ENCODE measurements at regions not wholly inside any gene's neighbourhood (a gene's known extent, or its start where the extent isn't known, plus 50 kb on each side); places are given as distances from the start of the nearest gene placed in this dataset.

- H3K36me3 ChIP-seq (ENCODE audit: insufficient read depth): no peaks in the 10 kb centered on the region
- H3K27me3 Mint-ChIP-seq (ENCODE audit: insufficient read depth, low read depth, poor library complexity): no peaks in the 10 kb centered on the region
- peaks cover 4% of the 10 kb centered on the region; the same call in 1 of the 2 replicates for H3K9me2 ChIP-seq (ENCODE audit: insufficient read depth)
- H3K36me3 Mint-ChIP-seq (ENCODE audit: low read depth): no peaks in the 10 kb centered on the region
- peak; percentile 30 for DNase-seq (ENCODE audit: low spot score)
- H3K4me1 Mint-ChIP-seq: peaks cover 5% of the 10 kb centered on the region; the same call in 2 of the 3 replicates
- no peaks in the 10 kb centered on the region for H3K27me3 ChIP-seq (ENCODE audit: insufficient read depth)
- H4K20me1 ChIP-seq (replicated peaks; ENCODE audit: insufficient read depth): no peaks in the 10 kb centered on the region
- TF ChIP-seq ETS1 (IDR thresholded peaks at IDR 0.05) (peak; percentile 28; the same call in 1 of the 2 replicates), ZNF331 (CRISPR knock-in tag; IDR thresholded peaks at IDR 0.05; ENCODE audit: low read depth) (no peak)
- H3K4me3 Mint-ChIP-seq: no peak overlapping the region
- no peaks in the 10 kb centered on the region for H3K9me3 Mint-ChIP-seq
- no peak overlapping the region for H3K4me2 ChIP-seq
- H3K27ac ChIP-seq (ENCODE audit: low read depth): no peak overlapping the region
- ATAC-seq: peak; percentile 51; the same call in 2 of the 3 replicates
- H3K4me3 ChIP-seq: no peak overlapping the region
- H3K79me2 ChIP-seq (replicated peaks; ENCODE audit: insufficient read depth): no peaks in the 10 kb centered on the region
- H3F3A ChIP-seq (replicated peaks; ENCODE audit: low read depth): no peaks in the 10 kb centered on the region
- H3K4me1 ChIP-seq (ENCODE audit: insufficient read depth): 0 out of 2 replicates have a peak, but pooled peaks cover 5% of the 10 kb centered on the region
- H2AFZ ChIP-seq: no peak overlapping the region
- H3K27ac Mint-ChIP-seq: no peak overlapping the region
Measured at GRCh38 chr3:16059081-16059537, 115.4 kb upstream of the GALNT15 start.

GRCh38 chr3:16059711-16060357, 114.6 kb upstream of the GALNT15 start:
- Histone ChIP-seq H3K4me3 (no peak overlapping the region), H3K79me2 (replicated peaks; ENCODE audit: insufficient read depth) (no peaks in the 10 kb centered on the region), H3K27me3 (ENCODE audit: insufficient read depth) (no peaks in the 10 kb centered on the region), H3K4me2 (no peak overlapping the region), H3F3A (replicated peaks; ENCODE audit: low read depth) (no peaks in the 10 kb centered on the region), H3K9me2 (ENCODE audit: insufficient read depth) (peaks cover 4% of the 10 kb centered on the region; the same call in 1 of the 2 replicates), H4K20me1 (replicated peaks; ENCODE audit: insufficient read depth) (no peaks in the 10 kb centered on the region), H3K4me1 (ENCODE audit: insufficient read depth) (0 out of 2 replicates have a peak, but pooled peaks cover 5% of the 10 kb centered on the region), H2AFZ (no peak overlapping the region), H3K27ac (ENCODE audit: low read depth) (no peak overlapping the region), H3K36me3 (ENCODE audit: insufficient read depth) (no peaks in the 10 kb centered on the region)
- peaks cover 5% of the 10 kb centered on the region; the same call in 2 of the 3 replicates for H3K4me1 Mint-ChIP-seq
- no peaks in the 10 kb centered on the region for H3K9me3 Mint-ChIP-seq
- H3K36me3 Mint-ChIP-seq (ENCODE audit: low read depth): no peaks in the 10 kb centered on the region
- no peaks in the 10 kb centered on the region for H3K27me3 Mint-ChIP-seq (ENCODE audit: insufficient read depth, low read depth, poor library complexity)
- DNase-seq (ENCODE audit: low spot score) (no peak), ATAC-seq (no peak)
- H3K4me3 Mint-ChIP-seq: no peak overlapping the region
- H3K27ac Mint-ChIP-seq: no peak overlapping the region
- no peak for TF ChIP-seq REST (IDR thresholded peaks at IDR 0.05; ENCODE audit: unreplicated experiment)
- TF ChIP-seq POLR2AphosphoS5 (IDR thresholded peaks at IDR 0.05; ENCODE audit: low read depth): no peak
- TF ChIP-seq EZH2 (IDR thresholded peaks at IDR 0.05; ENCODE audit: low read depth, unreplicated experiment): no peak
- TF ChIP-seq ZNF331 (CRISPR knock-in tag; IDR thresholded peaks at IDR 0.05; ENCODE audit: low read depth): no peak
- TF ChIP-seq ZNF462 (CRISPR knock-in tag; IDR thresholded peaks at IDR 0.05): no peak
- no peak for TF ChIP-seq JUNB (IDR thresholded peaks at IDR 0.05; ENCODE audit: unreplicated experiment)
